ENCODE measurements at regions not wholly inside any gene's neighbourhood (a gene's known extent, or its start where the extent isn't known, plus 50 kb on each side); places are given as distances from the start of the nearest gene placed in this dataset.

- TF ChIP-seq CTCF (IDR thresholded peaks at IDR 0.05; ENCODE audit: insufficient read depth, low read length, poor library complexity, severe bottlenecking), result no peak
- no peak for TF ChIP-seq EZH2phosphoT487 (conservative IDR thresholded peaks at IDR 0.05; ENCODE audit: low read length)
Measured at GRCh38 chr18:40109252-40110049, 1845.6 kb upstream of the PIK3C3 start.

All from SU-DHL-6 (cell line).